ENCODE measurements at regions not wholly inside any gene's neighbourhood (a gene's known extent, or its start where the extent isn't known, plus 50 kb on each side); places are given as distances from the start of the nearest gene placed in this dataset.

DNA sequence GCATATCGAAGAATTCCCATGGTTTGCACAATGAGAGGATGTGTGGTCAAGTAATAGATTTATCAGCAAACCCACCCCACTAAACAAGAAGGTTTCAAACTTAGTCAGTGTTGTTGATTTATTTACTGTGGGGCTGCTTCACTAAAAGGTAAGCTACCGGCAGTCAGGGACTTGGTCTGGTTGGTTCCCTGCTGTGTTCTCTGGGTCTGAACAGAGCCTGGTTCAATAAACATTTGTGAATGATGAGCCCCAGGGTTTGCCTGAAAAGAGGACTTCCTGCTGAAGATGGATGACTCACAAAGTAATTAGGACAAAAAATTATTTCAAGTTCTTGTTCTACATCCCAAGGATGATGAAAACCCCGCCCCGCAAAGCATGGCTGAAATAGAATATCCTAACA is 108.3 kb downstream of the SPP2 start (continued):
- TF ChIP-seq ZFYVE20 (CRISPR knock-in tag; IDR thresholded peaks at IDR 0.05; ENCODE audit: borderline replicate concordance, low read depth) (no peak), ZIK1 (CRISPR knock-in tag; IDR thresholded peaks at IDR 0.05; ENCODE audit: borderline replicate concordance, low read depth) (no peak), RXRA (CRISPR knock-in tag; IDR thresholded peaks at IDR 0.05) (no peak)

DNA sequence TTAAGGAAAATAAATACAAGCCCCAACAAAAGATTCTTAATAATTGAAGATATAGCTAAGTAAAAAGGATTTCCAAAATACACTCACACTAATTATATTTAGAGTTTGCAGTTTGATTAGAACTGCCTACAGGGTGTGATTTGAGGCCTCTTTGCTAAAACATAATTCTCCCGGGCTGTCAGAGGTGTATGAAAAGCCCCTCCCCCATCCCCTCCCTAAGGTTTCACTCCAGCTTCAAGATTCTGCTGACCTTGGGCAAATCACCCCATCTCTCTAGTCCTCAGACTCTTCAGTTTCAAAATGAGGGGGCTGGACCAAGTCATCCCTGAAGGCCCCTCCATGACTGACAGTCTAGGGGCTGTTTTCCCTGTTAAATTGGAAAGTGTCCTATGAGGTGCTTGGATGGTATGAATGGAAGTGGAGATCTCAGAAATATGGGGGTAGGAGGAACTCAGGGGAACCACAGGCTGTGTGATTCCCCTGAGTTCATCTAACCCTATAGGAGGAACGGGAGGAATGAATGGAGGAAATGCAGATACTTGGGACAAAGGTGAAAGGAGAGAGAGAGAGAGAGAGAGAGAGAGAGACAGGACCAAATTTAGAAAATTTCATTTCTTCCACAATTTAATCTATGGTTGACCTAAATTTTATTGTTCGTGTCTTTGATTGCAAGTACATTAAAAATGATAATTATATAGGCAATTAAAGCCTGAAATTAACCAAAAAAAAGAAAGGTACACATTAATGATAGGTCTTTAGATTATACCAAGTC is 107.5 kb downstream of the SPP2 start:
- TF ChIP-seq ZNF451 (CRISPR knock-in tag; IDR thresholded peaks at IDR 0.05) (no peak), STAT6 (CRISPR knock-in tag; IDR thresholded peaks at IDR 0.05; ENCODE audit: borderline replicate concordance) (no peak), KAT2B (IDR thresholded peaks at IDR 0.05; ENCODE audit: borderline replicate concordance, low read depth, low read length) (no peak), MAFK (conservative IDR thresholded peaks at IDR 0.05 in 1 of 2, IDR thresholded peaks at IDR 0.05 in 1 of 2; ENCODE audit: low read length in 2 of 2) (peak in 1 of 2 experiments; percentile 29; a peak in 1 of 4 replicates), CTCF (CRISPR knock-in tag; IDR thresholded peaks at IDR 0.05) (no peak), NR3C1 (CRISPR knock-in tag; IDR thresholded peaks at IDR 0.05) (no peak), ZNF10 (CRISPR knock-in tag; IDR thresholded peaks at IDR 0.05; ENCODE audit: borderline replicate concordance, low read depth) (no peak)
- DNase-seq (ENCODE audit: low spot score) (no peak), FAIRE-seq (no peak), ATAC-seq (no peak)
- H3K9me3 ChIP-seq (ENCODE audit: low read length): no peaks in the 10 kb centered on the region
- no peak overlapping the region for H3K9ac ChIP-seq (ENCODE audit: insufficient read depth, low read depth, low read length)
- no peak overlapping the region for H2AFZ ChIP-seq (ENCODE audit: low read length)
- no peaks in the 10 kb centered on the region; a peak in 1 of 5 replicates for H3K36me3 ChIP-seq (replicated peaks in 1 of 2; ENCODE audit: control insufficient read depth in 1 of 2, insufficient read depth in 2 of 2, low read length in 2 of 2)
- H3K4me1 ChIP-seq (ENCODE audit: insufficient read depth, low read length): no peaks in the 10 kb centered on the region
- H3K4me3 ChIP-seq (replicated peaks in 1 of 3; ENCODE audit: insufficient read depth in 1 of 3, low read depth in 2 of 3, low read length in 3 of 3): no peak overlapping the region
- H3K4me2 ChIP-seq (ENCODE audit: low read depth, low read length): no peak overlapping the region
- H3K79me2 ChIP-seq (ENCODE audit: insufficient read depth, low read length): no peaks in the 10 kb centered on the region
- no TSS peak for BruUV-seq (replicated peaks)
- WGBS (ENCODE audit: low lambda C conversion rate): 12% methylated on average over 3 of the region's 3 CpGs
- in situ Hi-C loops (cut with HindIII; ENCODE audit: extremely low pct_ligation_motif_present, low pct_unique_long_range_greater_than_20kb): no loop called here
- H3K27ac ChIP-seq (ENCODE audit: extremely low read length, insufficient read depth, low read length): no peak overlapping the region
- H4K20me1 ChIP-seq (ENCODE audit: insufficient read depth, low read length): no peaks in the 10 kb centered on the region
- H3K27me3 ChIP-seq (ENCODE audit: control insufficient read depth in 1 of 2, insufficient read depth in 2 of 2, low read length in 2 of 2): peaks cover 0 to 6% of the 10 kb centered on the region in 2 experiments; a peak in 2 of 5 replicates
- intact Hi-C loops (cut with micrococcal nuclease; ENCODE audit: unreplicated experiment): no loop called here
- CTCF ChIA-PET (ENCODE audit: low intra/inter-chr PET ratio, low total read pairs): no interaction called here
- POLR2A ChIA-PET: no interaction called here

Data from HepG2 (cell line).